ENCODE measurements at regions not wholly inside any gene's neighbourhood (a gene's known extent, or its start where the extent isn't known, plus 50 kb on each side); places are given as distances from the start of the nearest gene placed in this dataset. TPM values are rescaled to one million over a fixed set of nuclear protein-coding genes. Genes with fewer than 3 reads are reported as not detected.
"Not testable (repeated sequence)": the region's sequence is repeated elsewhere in the genome, so short reads cannot be mapped to it uniquely, and the experiment has no call there.

DNA sequence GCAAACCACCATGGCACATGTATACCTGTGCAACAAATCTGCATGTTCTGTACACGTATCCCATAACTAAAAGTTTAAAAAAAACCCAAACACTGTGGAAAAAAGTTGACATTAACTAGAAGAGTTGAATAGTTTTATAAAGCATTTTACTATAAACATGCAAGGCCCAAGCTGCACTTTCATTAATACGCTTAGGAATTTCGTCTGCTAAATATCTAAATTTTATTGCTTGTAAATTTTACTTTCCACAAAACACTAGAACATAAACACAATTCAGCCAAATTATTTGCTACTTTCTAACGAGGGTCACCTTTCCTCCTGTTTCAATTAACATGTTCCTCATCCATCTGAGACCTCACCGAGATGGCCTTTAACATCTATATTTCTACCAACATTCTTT lies 74.4 kb upstream of the MAN1A1 start:
- intact Hi-C loops (cut with DNase I): no loop called here
- no peak overlapping the region for H3K4me3 ChIP-seq

DNA sequence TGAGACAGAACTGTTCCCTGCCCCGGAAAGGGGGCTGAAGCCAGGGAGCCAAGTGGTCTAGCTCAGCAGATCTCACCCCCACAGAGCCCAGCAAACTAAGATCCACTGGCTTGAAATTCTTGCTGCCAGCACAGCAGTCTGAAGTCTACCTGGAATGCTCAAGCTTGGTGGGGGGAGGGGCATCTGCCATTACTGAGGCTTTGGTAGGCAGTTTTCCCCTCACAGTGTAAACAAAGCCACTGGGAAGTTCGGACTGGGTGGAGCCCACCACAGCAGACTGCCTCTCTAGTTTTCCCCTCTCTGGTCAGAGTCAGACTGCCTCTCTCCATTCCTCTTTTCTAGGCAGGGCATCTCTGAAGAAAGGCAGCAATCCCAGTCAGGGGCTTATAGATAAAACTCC lies 68.5 kb upstream of the MAN1A1 start:
- intact Hi-C loops (cut with DNase I); H3K4me3 ChIP-seq: not testable (repeated sequence)

More for the DNA sequence above, 74.4 kb upstream of the MAN1A1 start:
- H3K27ac ChIP-seq: no peak overlapping the region
- DNase-seq: no peak
- no peaks in the 10 kb centered on the region for H3K36me3 ChIP-seq
- no peaks in the 10 kb centered on the region for H3K27me3 ChIP-seq
- TF ChIP-seq, protein P1, sequence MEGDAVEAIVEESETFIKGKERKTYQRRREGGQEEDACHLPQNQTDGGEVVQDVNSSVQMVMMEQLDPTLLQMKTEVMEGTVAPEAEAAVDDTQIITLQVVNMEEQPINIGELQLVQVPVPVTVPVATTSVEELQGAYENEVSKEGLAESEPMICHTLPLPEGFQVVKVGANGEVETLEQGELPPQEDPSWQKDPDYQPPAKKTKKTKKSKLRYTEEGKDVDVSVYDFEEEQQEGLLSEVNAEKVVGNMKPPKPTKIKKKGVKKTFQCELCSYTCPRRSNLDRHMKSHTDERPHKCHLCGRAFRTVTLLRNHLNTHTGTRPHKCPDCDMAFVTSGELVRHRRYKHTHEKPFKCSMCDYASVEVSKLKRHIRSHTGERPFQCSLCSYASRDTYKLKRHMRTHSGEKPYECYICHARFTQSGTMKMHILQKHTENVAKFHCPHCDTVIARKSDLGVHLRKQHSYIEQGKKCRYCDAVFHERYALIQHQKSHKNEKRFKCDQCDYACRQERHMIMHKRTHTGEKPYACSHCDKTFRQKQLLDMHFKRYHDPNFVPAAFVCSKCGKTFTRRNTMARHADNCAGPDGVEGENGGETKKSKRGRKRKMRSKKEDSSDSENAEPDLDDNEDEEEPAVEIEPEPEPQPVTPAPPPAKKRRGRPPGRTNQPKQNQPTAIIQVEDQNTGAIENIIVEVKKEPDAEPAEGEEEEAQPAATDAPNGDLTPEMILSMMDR (IDR thresholded peaks at IDR 0.05): no peak
- no peaks in the 10 kb centered on the region for H3K9me3 ChIP-seq
- H3K9ac ChIP-seq (ENCODE audit: low read depth in 2 of 2, low read length in 2 of 2): no peak overlapping the region
- no peaks in the 10 kb centered on the region for H3K4me1 ChIP-seq

DNA sequence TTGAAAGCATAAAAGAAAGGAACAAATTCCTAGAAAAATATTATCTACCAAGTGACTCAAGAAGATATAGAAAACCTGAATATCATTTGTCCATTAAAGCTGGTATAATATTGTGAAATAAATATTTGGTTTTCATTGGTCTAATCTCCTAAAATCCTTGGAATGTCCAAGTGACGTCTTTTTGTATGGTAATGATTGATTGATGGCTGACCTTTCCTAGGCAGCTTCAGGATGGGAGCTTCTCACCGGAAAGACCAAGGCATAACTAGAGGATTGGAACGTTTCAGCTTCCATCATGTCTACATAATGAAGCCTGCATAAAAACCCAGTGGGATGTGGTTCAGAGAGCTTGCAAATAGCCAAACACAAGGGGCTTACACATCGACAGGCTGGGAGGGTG lies 57.6 kb upstream of the MAN1A1 start:
- H3K36me3 ChIP-seq: no peaks in the 10 kb centered on the region
- DNase-seq: no peak
- no peaks in the 10 kb centered on the region for H3K27me3 ChIP-seq
- intact Hi-C loops (cut with DNase I): no loop called here
- H3K9me3 ChIP-seq: no peaks in the 10 kb centered on the region
- TF ChIP-seq, protein P1 (IDR thresholded peaks at IDR 0.05): no peak
- H3K27ac ChIP-seq: no peak overlapping the region
- H3K4me1 ChIP-seq: no peaks in the 10 kb centered on the region
- H3K4me3 ChIP-seq: no peak overlapping the region
- no peak overlapping the region for H3K9ac ChIP-seq (ENCODE audit: low read depth in 2 of 2, low read length in 2 of 2)

More for the DNA sequence above, 68.5 kb upstream of the MAN1A1 start:
- not testable (repeated sequence) for H3K27ac ChIP-seq; H3K36me3 ChIP-seq; DNase-seq; H3K27me3 ChIP-seq; H3K4me1 ChIP-seq; H3K9ac ChIP-seq (ENCODE audit: low read depth in 2 of 2, low read length in 2 of 2); H3K9me3 ChIP-seq

DNA sequence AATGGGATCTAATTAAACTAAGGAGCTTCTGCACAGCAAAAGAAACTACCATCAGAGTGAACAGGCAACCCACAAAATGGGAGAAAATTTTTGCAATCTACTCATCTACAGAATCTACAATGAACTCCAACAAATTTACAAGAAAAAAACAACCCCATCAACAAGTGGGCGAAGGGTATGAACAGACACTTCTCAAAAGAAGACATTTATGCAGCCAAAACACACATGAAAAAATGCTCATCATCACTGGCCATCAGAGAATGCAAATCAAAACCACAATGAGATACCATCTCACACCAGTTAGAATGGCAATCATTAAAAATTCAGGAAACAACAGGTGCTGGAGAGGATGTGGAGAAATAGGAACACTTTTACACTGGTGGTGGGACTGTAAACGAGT lies 55.6 kb upstream of the MAN1A1 start:
- H3K27ac ChIP-seq; intact Hi-C loops (cut with DNase I); H3K36me3 ChIP-seq; H3K4me3 ChIP-seq; DNase-seq; H3K9ac ChIP-seq (ENCODE audit: low read depth in 2 of 2, low read length in 2 of 2); H3K27me3 ChIP-seq; H3K4me1 ChIP-seq; H3K9me3 ChIP-seq: not testable (repeated sequence)

Small RNA genes in the stretch of these regions (microRNA-seq; reads per million reads assigned to microRNA genes)
- not detected for gene MIR3144

All from colonic mucosa (tissue), 4 donors.